ENCODE measurements at regions not wholly inside any gene's neighbourhood (a gene's known extent, or its start where the extent isn't known, plus 50 kb on each side); places are given as distances from the start of the nearest gene placed in this dataset.

DNA sequence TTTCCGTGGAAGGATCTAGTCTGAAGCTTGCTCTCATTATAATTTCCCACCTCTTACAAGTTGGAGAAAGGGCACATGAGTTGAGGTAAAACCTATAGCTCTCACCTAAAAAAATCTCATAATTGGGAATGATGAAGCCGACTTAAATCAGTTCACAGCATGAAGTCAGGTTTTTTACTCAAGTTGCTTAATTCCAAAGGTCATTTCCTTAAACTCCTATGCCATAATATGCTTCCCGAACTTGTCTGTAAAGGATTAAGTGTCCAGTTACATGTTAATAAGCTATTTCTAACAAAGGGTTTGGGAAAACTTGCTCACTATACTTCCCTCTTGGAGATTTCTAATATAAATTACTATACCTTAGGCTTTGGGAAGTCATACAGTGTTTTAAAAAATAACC is 481.2 kb downstream of the NUP35 start:
- Histone ChIP-seq H4K20me1 (replicated peaks; ENCODE audit: control insufficient read depth, extremely low read depth, insufficient read depth, low read length) (no peaks in the 10 kb centered on the region), H3K9ac (replicated peaks; ENCODE audit: extremely low read depth, insufficient read depth, low read length) (no peak overlapping the region), H3K79me2 (ENCODE audit: control insufficient read depth, insufficient read depth, low read length) (no peaks in the 10 kb centered on the region), H3K27me3 (ENCODE audit: control insufficient read depth in 2 of 2, insufficient read depth in 2 of 2, low read length in 2 of 2) (no peaks in the 10 kb centered on the region), H3K4me3 (replicated peaks in 1 of 3; ENCODE audit: insufficient read depth in 1 of 3, low read depth in 1 of 3, low read length in 3 of 3) (no peak overlapping the region), H2AFZ (ENCODE audit: low read depth, low read length) (no peak overlapping the region), H3K4me2 (ENCODE audit: insufficient read depth, low read length) (no peak overlapping the region), H3K4me1 (ENCODE audit: control insufficient read depth, extremely low read depth, insufficient read depth, low read length) (no peaks in the 10 kb centered on the region), H3K36me3 (ENCODE audit: control insufficient read depth in 2 of 2, extremely low read depth in 1 of 2, insufficient read depth in 2 of 2, low read length in 2 of 2) (no peaks in the 10 kb centered on the region), H3K27ac (ENCODE audit: insufficient read depth, low read depth, low read length) (no peak overlapping the region), H3K9me3 (replicated peaks; ENCODE audit: control insufficient read depth, insufficient read depth, low read length) (no peaks in the 10 kb centered on the region), H3K9me1 (replicated peaks; ENCODE audit: control insufficient read depth, extremely low read depth, insufficient read depth, low read length) (no peaks in the 10 kb centered on the region)
- TF ChIP-seq MYC (IDR thresholded peaks at IDR 0.05; ENCODE audit: low read depth, low read length) (no peak), GATA2 (IDR thresholded peaks at IDR 0.05; ENCODE audit: insufficient read depth, insufficient read length, low read depth, low read length) (no peak), POLR2A (IDR thresholded peaks at IDR 0.05; ENCODE audit: low read depth, low read length) (no peak), EZH2 (IDR thresholded peaks at IDR 0.05; ENCODE audit: borderline replicate concordance, low read depth, low read length, severe bottlenecking) (no peak)
- TF ChIP-seq, protein P1, sequence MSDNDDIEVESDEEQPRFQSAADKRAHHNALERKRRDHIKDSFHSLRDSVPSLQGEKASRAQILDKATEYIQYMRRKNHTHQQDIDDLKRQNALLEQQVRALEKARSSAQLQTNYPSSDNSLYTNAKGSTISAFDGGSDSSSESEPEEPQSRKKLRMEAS (IDR thresholded peaks at IDR 0.05; ENCODE audit: insufficient read depth, insufficient read length), result no peak
- TF ChIP-seq, protein P2, sequence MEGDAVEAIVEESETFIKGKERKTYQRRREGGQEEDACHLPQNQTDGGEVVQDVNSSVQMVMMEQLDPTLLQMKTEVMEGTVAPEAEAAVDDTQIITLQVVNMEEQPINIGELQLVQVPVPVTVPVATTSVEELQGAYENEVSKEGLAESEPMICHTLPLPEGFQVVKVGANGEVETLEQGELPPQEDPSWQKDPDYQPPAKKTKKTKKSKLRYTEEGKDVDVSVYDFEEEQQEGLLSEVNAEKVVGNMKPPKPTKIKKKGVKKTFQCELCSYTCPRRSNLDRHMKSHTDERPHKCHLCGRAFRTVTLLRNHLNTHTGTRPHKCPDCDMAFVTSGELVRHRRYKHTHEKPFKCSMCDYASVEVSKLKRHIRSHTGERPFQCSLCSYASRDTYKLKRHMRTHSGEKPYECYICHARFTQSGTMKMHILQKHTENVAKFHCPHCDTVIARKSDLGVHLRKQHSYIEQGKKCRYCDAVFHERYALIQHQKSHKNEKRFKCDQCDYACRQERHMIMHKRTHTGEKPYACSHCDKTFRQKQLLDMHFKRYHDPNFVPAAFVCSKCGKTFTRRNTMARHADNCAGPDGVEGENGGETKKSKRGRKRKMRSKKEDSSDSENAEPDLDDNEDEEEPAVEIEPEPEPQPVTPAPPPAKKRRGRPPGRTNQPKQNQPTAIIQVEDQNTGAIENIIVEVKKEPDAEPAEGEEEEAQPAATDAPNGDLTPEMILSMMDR (IDR thresholded peaks at IDR 0.05; ENCODE audit: extremely low read depth in 1 of 2, insufficient read depth in 1 of 2, low read depth in 1 of 2, low read length in 2 of 2), result no peak
- FAIRE-seq, result no peak
- intact Hi-C loops (cut with micrococcal nuclease), result no loop called here
- no TSS peak for BruUV-seq (replicated peaks)
- DNase-seq (ENCODE audit: low read depth, low spot score), result no peak
- CTCF ChIA-PET, result no interaction called here
- POLR2A ChIA-PET, result no interaction called here
- dilution Hi-C loops (cut with MboI; ENCODE audit: extremely low pct_ligation_motif_present, low sequenced_read_pairs), result no loop called here

All from endothelial cell of umbilical vein (primary cell).